NCI-H1048 (cell line): ENCODE measurements at regions not wholly inside any gene's neighbourhood (a gene's known extent, or its start where the extent isn't known, plus 50 kb on each side); places are given as distances from the start of the nearest gene placed in this dataset.
"Not testable (repeated sequence)": the region's sequence is repeated elsewhere in the genome, so short reads cannot be mapped to it uniquely, and the experiment has no call there.

Source experiments
- DNase-seq: peaks from one replicate; lab custom pipeline; 2025; lab: John Stamatoyannopoulos, UW

DNA sequence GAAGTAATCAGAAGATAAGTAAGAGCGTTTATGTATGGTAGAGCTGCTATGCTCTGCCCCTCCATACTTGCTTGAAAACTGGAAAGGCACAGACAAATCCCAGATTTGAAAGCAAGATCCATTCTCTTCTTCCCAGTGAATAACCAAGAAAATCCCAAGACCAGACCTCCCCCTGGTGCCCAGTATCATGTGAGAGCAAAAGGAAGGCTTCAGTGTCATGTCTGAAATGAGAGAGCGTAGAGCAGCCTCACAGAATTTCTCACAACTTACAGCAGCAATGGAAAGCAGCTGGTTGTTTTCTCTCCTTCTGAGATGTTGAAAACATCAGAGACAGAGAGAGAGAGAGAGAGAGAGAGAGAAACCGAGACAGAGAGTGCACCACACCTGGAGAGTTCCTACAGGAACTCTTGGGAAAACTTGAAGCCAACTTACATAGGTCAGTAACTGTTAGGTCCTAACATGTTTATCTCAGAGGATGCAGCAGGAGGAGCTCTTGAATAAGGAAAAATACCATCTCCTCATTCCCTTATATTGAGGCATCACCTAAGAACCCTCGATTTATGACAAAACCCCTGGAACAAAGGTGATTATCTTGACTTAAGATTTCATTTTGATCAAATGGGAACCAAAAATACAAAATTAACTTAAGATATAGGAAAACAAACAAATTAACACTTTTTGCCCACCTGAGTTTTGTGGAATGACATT is 273.3 kb downstream of the NSUN3 start:
- DNase-seq, result no peak

GRCh38 chr3:94345101-94345500 is 282.2 kb downstream of the NSUN3 start:
- no peak for DNase-seq

DNA sequence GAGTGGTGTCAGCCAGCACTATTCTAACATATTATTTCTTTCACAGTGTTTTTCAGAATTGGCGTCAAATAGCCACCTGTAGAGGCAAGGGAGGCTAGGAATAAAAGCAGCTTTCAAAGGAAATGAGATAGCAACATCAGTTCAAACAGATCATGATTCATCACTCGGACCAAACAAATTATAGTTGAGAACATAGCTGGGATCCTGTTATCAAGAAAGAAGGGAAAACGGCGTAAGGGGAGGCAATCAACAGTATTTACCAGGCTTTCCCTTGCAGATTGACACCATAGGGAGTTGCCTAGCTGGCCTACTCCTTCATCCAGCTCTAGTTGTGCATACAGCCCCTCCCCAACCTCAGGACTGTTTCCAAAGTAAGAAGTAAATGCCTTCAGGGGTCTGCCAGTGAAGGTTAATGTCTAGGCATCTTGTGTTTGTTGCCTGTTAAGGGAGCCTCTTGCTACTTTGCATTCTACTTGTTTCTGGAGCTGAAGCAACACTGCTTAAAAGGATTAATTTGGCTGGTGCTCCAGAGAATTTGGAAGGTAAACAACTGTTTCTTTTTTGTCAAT is 286.5 kb downstream of the NSUN3 start:
- no peak for DNase-seq

GRCh38 chr3:94356581-94356980 is 293.7 kb downstream of the NSUN3 start:
- no peak for DNase-seq

- no peak for DNase-seq
These were observed 297.1 kb downstream of the NSUN3 start for GRCh38 chr3:94359996-94360395.

- no peak for DNase-seq
These were observed 298.1 kb downstream of the NSUN3 start for GRCh38 chr3:94360987-94361386.

DNA sequence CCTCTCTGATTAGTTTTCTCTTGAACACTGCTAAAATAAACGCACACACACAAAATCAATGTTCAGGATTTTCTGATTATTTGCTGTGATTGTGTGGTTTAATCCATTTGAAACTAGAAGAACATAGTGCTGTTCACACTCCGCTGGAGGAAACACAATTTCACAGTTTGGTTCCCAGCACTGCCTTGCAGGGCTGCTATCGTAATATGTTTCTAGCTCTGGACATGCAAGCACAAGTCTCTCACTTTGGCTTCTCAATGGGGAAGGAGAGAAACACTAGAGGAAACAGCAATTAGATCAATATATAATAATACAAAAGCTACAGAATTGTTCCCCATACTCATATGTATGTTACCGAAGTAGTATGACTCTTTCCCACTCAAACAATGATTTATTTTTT is 299.5 kb downstream of the NSUN3 start:
- DNase-seq, result no peak

GRCh38 chr3:94365006-94365405 is 302.1 kb downstream of the NSUN3 start:
- no peak for DNase-seq

DNA sequence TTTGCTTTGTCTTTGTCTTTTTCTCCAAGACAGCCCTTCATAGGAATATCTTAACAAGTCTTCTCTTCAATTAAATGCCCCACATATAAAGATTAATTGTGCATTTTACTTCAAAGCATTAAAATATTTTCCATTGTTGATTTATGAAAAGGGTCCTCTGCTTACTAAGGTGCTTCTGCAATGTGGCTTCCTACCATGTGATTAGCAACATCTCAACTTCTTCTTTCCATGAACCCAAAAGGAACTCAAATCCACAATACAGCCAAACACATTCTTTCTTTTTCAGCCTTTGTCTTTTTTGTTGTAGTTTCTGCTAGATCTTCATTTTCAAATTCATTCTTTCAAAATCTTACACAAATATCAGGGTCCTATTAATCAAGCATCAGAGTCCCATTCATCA is 309.2 kb downstream of the NSUN3 start:
- DNase-seq, result no peak

- DNase-seq, result no peak
These were observed 310.6 kb downstream of the NSUN3 start for GRCh38 chr3:94373456-94373855.

GRCh38 chr3:94374439-94375161 is 311.7 kb downstream of the NSUN3 start:
- DNase-seq, result no peak

- DNase-seq, result not testable (repeated sequence)
These were observed 314.3 kb downstream of the NSUN3 start for GRCh38 chr3:94377123-94377696.

DNA sequence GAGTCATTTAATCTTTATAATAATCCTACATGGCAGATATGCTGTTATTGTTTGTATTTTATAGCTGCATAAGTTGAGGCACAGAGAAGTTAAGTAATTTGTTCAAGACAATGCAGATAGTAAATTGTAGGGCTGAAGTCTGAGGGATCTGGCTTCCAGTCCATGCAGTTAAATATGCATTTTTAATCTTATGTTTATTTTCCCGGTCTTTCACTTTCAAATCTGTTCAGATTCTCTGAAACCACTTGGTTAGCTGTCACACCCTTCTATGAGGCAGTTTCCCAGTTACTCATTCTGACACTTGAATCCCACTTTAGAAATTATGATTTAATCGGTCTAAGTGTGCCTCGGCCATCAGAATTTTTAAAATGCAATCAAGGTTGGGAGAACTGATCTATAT is 315.0 kb downstream of the NSUN3 start:
- not testable (repeated sequence) for DNase-seq

GRCh38 chr3:94378322-94378721 is 315.5 kb downstream of the NSUN3 start:
- DNase-seq, result no peak

DNA sequence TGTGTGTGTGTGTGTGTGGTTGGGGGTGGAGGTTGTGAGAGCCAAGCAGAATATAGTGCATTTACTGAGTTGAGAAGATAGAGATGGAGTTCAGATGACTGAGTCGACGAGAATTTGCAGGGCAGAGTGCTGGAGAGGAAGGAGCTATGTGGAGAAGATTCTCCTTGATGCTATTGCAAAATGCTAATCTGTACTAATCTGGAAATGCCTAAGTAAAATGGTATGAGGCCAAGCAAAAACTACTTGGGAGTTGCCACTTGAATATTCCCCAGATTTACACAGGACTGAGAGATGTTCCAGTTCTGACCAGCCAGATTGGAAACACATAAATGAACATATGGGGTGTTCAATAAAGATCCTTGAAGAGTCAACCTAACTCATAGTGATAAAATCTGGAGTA is 316.4 kb downstream of the NSUN3 start:
- DNase-seq, result no peak

GRCh38 chr3:94394885-94395284 is 332.0 kb downstream of the NSUN3 start:
- DNase-seq, result no peak

GRCh38 chr3:94395851-94396250 is 333.0 kb downstream of the NSUN3 start:
- no peak for DNase-seq

DNA sequence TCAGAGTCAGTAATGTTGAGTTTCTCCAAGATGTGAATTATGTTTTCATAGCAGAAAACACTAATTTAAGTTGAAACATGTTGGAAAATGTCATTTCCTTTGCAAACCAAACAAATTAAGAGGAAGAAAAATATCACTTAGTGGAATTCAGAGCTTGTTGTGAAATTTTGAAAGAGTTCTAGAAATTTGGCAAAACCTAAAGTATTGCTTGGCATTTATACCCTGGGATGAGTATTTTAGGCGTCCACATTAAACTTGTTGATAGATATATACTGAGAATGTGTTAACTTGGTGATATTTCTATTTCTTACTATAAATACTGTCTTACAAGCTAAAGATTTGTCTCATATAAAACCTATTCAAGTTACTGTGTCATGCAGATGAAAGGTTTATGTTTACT is 335.2 kb downstream of the NSUN3 start:
- DNase-seq, result no peak

DNA sequence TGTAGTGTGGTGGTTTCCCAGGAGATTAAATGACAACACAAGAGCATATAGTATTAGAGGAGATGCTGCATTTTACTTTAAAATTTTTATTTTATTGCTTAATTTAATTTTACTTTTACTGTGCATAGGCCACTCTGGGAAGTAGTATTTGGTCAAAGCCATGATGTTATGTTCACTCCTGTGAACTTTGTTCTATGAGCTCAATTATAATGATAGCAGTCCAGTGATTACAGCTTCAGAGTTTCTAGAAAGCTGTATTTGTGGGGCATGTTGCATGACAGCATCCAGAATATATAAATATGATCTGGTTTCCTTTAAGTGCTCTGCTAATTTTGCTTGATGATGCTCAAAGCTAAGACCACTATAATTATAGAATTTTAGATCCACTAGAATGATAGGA is 338.6 kb downstream of the NSUN3 start:
- no peak for DNase-seq

DNA sequence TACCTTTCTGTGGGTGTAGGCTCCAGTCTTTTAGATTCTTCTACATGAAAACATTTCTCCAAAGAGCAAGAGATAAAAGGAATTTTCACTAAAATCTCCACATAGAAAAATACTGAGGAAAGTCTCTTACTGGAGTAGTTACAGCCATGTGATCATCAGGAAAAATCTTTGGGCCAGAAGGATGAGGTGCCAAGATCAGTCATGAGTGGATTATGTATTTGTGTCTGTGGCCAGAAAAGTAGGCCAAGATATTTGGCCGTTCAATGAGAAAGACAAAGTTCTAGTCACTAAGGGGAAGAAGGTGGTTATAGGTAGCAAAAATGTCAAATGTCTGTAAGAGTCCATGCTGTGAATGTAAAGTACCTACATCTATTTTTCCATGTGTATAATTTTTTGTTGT is 339.3 kb downstream of the NSUN3 start:
- DNase-seq, result no peak

DNA sequence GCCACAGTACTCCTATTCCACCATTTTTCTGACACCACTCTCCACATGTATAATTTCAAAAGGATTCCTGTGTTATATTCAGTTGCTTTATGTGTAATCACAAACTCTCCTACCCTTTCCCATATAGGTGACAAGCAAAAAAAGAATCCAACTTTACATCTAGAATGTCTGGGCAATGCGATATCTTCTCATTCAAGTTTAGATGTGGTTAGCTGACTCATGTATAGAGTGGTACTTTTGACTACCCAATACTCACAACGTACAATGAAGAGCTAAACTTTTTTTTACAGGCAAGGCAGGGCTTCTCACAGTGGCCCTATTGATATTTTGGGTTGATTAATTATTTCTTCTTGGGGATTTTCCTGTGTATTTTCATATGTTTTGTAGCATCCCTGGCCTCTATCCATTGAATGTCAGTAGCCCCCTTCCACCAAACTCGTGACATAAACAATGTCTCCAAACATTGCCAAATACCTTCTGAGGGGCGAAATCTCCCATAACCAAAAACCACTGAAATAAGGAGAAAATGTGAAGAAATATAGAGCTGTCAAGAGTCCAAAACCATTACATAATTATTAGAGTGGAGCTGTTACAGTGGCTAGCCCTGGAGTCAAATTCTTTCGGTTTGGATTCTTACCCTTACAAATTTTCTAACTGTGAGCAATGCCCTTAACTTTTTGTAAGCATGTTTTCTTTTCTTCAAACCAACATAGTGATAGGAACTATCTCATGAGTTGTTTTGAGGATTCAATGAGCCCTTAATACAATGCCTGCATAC is 342.6 kb downstream of the NSUN3 start:
- no peak for DNase-seq

DNA sequence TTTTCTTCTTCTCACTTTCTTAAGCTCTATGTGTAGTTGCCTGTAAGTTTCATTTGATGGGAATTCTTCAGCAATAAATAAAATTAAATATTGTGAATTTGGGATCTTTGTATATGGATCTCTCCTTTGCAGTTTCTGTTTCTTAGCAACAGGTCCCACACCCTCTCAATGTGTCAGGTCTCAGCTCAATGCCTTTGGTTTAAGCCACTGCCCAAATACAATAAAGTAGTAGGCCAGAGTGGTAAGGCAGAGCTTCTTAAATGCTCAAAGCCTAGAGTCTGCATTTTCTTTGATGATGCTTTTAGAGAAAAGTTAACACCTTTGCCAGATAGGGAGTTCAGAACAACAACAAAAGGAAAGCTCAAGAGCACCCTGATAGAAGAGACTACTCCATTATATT is 343.7 kb downstream of the NSUN3 start:
- no peak for DNase-seq
